SK-N-SH treated with all-trans-retinoic acid at 6 μM for 48 hours (cell line): ENCODE measurements at regions not wholly inside any gene's neighbourhood (a gene's known extent, or its start where the extent isn't known, plus 50 kb on each side); places are given as distances from the start of the nearest gene placed in this dataset.

ENCODE experiments used
- CREB5 ChIP-seq: fragments of 250-450 bp; sonication (Bioruptor Pico); IDR thresholded peaks from 2 replicates; pipeline ENCODE4 v1.5.1; 2020; ENCODE audit warnings: low read depth, mild to moderate bottlenecking, moderate library complexity
- ISL1 ChIP-seq: fragments of 250-450 bp; sonication (Bioruptor Pico); IDR thresholded peaks from 2 replicates; pipeline ENCODE4 v2.1.2; 2022; ENCODE audit warnings: mild to moderate bottlenecking, moderate library complexity
- PATZ1 ChIP-seq: fragments of 250-450 bp; sonication (Bioruptor Pico); IDR thresholded peaks from 2 replicates; pipeline ENCODE4 v1.8.0; 2020; ENCODE audit warnings: mild to moderate bottlenecking, moderate library complexity, borderline replicate concordance
- RARB ChIP-seq: fragments of 250-450 bp; sonication (Bioruptor Pico); IDR thresholded peaks from 2 replicates; pipeline ENCODE4 v1.8.0; 2021; ENCODE audit warnings: mild to moderate bottlenecking, moderate library complexity
- TOX ChIP-seq: fragments of 250-450 bp; sonication (Bioruptor Pico); IDR thresholded peaks from 2 replicates; pipeline ENCODE4 v1.8.0; 2021; ENCODE audit warnings: mild to moderate bottlenecking, moderate library complexity, borderline replicate concordance
- TSHZ2 ChIP-seq: fragments of 250-450 bp; sonication (Bioruptor Pico); IDR thresholded peaks from 2 replicates; pipeline ENCODE4 v1.5.0; 2020; ENCODE audit warnings: mild to moderate bottlenecking, moderate library complexity
- ZNF70 ChIP-seq: fragments of 450-650 bp; formaldehyde crosslinking; IDR thresholded peaks from 2 replicates; pipeline ENCODE4 v1.5.0; 2020; ENCODE audit warnings: mild to moderate bottlenecking, moderate library complexity

- TF ChIP-seq PATZ1 (CRISPR knock-in tag) (no peak), TSHZ2 (CRISPR knock-in tag) (no peak), ZNF70 (CRISPR knock-in tag) (no peak), TOX (CRISPR knock-in tag) (no peak), CREB5 (CRISPR knock-in tag) (no peak), RARB (CRISPR knock-in tag) (no peak), ISL1 (CRISPR knock-in tag) (no peak)
Measured at GRCh38 chr1:98502937-98503336, 158.6 kb upstream of the SNX7 start.
